ENCODE measurements at regions not wholly inside any gene's neighbourhood (a gene's known extent, or its start where the extent isn't known, plus 50 kb on each side); places are given as distances from the start of the nearest gene placed in this dataset.
"Not testable (repeated sequence)": the region's sequence is repeated elsewhere in the genome, so short reads cannot be mapped to it uniquely, and the experiment has no call there.

GRCh38 chr13:59374691-59375090 is 789.0 kb downstream of the DIAPH3 start:
- Histone ChIP-seq H2AFZ (ENCODE audit: low read depth, low read length) (no peak overlapping the region), H3K4me3 (ENCODE audit: low read length) (no peak overlapping the region), H3K27me3 (ENCODE audit: insufficient read depth, low read length) (no peaks in the 10 kb centered on the region), H3K4me1 (ENCODE audit: insufficient read depth, low read length) (no peaks in the 10 kb centered on the region), H3K36me3 (ENCODE audit: insufficient read depth, low read length) (no peaks in the 10 kb centered on the region), H3K9me3 (ENCODE audit: low read length) (peaks cover 3% of the 10 kb centered on the region)

DNA sequence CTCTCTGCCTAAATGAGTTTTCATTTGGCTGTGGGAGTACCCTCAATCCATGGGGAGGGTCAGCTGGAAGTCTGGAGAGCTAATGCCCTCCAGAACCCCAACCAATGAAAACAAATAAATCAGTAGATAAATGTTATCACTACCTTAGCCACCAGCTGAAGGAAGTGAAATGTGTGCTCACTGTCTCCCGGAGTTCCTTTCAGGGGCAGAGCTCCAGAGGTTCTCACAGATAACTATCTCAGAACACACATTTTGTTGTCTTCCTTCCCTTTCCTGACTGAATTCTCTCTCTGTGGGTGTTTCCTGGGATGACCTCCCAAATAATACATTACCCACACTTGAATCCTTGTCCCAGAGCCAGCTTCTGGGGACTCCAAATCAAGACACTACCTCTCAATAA is 779.6 kb downstream of the DIAPH3 start:
- Histone ChIP-seq H3K9me3 (ENCODE audit: low read length) (no peaks in the 10 kb centered on the region), H2AFZ (ENCODE audit: low read depth, low read length) (no peak overlapping the region), H3K36me3 (ENCODE audit: insufficient read depth, low read length) (no peaks in the 10 kb centered on the region), H3K4me1 (ENCODE audit: insufficient read depth, low read length) (no peaks in the 10 kb centered on the region), H3K27me3 (ENCODE audit: insufficient read depth, low read length) (no peaks in the 10 kb centered on the region), H3K4me3 (ENCODE audit: low read length) (no peak overlapping the region)

DNA sequence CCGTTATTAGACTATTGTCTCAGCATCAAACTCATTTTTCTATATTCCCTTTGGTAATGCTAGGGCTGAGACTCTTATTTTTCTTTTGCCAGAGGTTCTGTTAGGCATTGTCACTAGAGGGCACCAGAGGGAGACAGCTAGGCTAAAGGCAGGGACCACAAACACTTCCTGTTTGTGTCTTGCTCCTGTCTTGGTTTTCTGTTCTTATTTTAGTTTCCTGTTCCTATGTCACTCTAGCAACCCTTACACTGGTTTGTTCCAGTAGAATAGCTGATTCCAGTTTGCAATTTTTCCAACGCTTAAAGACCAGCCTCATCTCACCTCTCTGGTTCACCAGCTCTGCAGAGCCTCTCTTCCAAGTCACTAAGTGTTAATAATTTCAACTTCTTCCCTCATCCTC is 772.0 kb downstream of the DIAPH3 start:
- Histone ChIP-seq H3K9me3 (ENCODE audit: low read length) (no peaks in the 10 kb centered on the region), H2AFZ (ENCODE audit: low read depth, low read length) (peak overlapping the region; percentile 51), H3K4me1 (ENCODE audit: insufficient read depth, low read length) (no peaks in the 10 kb centered on the region), H3K36me3 (ENCODE audit: insufficient read depth, low read length) (no peaks in the 10 kb centered on the region), H3K4me3 (ENCODE audit: low read length) (no peak overlapping the region), H3K27me3 (ENCODE audit: insufficient read depth, low read length) (no peaks in the 10 kb centered on the region)

DNA sequence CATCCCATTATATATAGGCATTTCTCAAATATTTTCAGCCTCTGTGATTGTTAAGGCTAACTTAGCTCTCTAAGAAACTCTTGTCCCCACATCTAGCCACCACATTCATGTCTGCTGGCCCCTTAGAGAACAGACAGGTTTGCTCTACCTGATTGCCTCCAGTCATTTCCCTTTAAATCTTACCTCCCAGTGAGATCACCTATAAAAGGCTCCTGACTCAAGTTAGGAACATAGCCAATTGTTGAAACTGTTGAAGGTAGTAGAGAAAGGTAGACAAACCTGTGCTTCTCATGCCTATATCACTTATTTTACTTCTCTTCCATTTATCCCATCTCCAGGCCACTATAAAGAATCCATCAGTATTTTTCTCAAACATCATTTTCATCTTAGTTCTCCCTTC is 771.4 kb downstream of the DIAPH3 start:
- Histone ChIP-seq H3K4me3 (ENCODE audit: low read length) (no peak overlapping the region), H3K4me1 (ENCODE audit: insufficient read depth, low read length) (no peaks in the 10 kb centered on the region), H3K36me3 (ENCODE audit: insufficient read depth, low read length) (no peaks in the 10 kb centered on the region), H3K27me3 (ENCODE audit: insufficient read depth, low read length) (no peaks in the 10 kb centered on the region), H3K9me3 (ENCODE audit: low read length) (no peaks in the 10 kb centered on the region), H2AFZ (ENCODE audit: low read depth, low read length) (no peak overlapping the region)

GRCh38 chr13:59394496-59394895 is 769.2 kb downstream of the DIAPH3 start:
- Histone ChIP-seq H2AFZ (ENCODE audit: low read depth, low read length) (no peak overlapping the region), H3K27me3 (ENCODE audit: insufficient read depth, low read length) (no peaks in the 10 kb centered on the region), H3K9me3 (ENCODE audit: low read length) (no peaks in the 10 kb centered on the region), H3K4me3 (ENCODE audit: low read length) (no peak overlapping the region), H3K4me1 (ENCODE audit: insufficient read depth, low read length) (no peaks in the 10 kb centered on the region), H3K36me3 (ENCODE audit: insufficient read depth, low read length) (no peaks in the 10 kb centered on the region)

DNA sequence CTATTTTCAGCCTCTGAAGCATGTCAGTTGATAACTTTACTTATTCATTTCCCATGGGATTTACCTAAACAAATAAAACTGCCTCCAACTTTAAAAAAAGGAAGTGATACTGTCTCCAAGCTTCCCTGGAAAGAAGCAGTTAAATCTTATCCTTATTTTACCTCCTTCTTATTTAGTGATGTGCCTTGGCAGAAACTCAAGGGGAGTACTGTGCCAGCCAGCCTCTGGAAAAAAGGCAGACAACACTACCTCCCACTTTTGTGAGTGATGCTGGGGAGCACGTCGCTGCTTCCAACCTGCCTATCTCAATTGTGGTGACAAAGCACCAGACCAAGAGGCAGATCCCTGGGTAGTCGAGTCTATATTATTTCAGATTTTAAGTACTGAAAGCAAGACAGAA is 765.6 kb downstream of the DIAPH3 start:
- Histone ChIP-seq H3K27me3 (ENCODE audit: insufficient read depth, low read length) (no peaks in the 10 kb centered on the region), H3K36me3 (ENCODE audit: insufficient read depth, low read length) (no peaks in the 10 kb centered on the region), H2AFZ (ENCODE audit: low read depth, low read length) (no peak overlapping the region), H3K4me1 (ENCODE audit: insufficient read depth, low read length) (no peaks in the 10 kb centered on the region), H3K4me3 (ENCODE audit: low read length) (no peak overlapping the region), H3K9me3 (ENCODE audit: low read length) (no peaks in the 10 kb centered on the region)

DNA sequence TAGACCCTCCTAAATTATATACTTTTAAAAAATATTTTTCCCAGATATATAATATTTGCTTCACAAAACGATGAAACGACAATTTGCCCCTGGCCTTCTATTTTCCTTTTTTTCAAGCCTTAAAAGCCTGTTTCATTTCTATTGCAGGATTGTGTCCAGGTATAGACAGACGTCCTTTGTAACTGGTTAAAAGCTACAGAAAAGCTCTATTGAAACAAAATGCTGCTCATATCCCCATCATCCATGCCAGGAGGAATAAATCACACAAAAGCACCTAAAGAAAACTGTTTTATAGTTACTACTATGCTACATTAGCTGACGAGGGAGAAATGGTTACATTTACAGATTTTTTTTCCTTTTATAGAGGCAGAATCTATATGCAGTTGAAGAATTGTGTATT is 765.1 kb downstream of the DIAPH3 start:
- no peaks in the 10 kb centered on the region for H3K36me3 ChIP-seq (ENCODE audit: insufficient read depth, low read length)
- H2AFZ ChIP-seq (ENCODE audit: low read depth, low read length) = no peak overlapping the region
- no peak overlapping the region for H3K4me3 ChIP-seq (ENCODE audit: low read length)
- H3K9me3 ChIP-seq (ENCODE audit: low read length) = no peaks in the 10 kb centered on the region
- H3K4me1 ChIP-seq (ENCODE audit: insufficient read depth, low read length) = no peaks in the 10 kb centered on the region
- H3K27me3 ChIP-seq (ENCODE audit: insufficient read depth, low read length) = no peaks in the 10 kb centered on the region

GRCh38 chr13:59399513-59399912 is 764.2 kb downstream of the DIAPH3 start:
- H3K27me3 ChIP-seq (ENCODE audit: insufficient read depth, low read length) = no peaks in the 10 kb centered on the region
- no peaks in the 10 kb centered on the region for H3K36me3 ChIP-seq (ENCODE audit: insufficient read depth, low read length)
- no peak overlapping the region for H3K4me3 ChIP-seq (ENCODE audit: low read length)
- no peaks in the 10 kb centered on the region for H3K9me3 ChIP-seq (ENCODE audit: low read length)
- no peak overlapping the region for H2AFZ ChIP-seq (ENCODE audit: low read depth, low read length)
- H3K4me1 ChIP-seq (ENCODE audit: insufficient read depth, low read length) = no peaks in the 10 kb centered on the region

- Histone ChIP-seq H2AFZ (ENCODE audit: low read depth, low read length) (no peak overlapping the region), H3K9me3 (ENCODE audit: low read length) (no peaks in the 10 kb centered on the region), H3K27me3 (ENCODE audit: insufficient read depth, low read length) (no peaks in the 10 kb centered on the region), H3K4me3 (ENCODE audit: low read length) (no peak overlapping the region), H3K36me3 (ENCODE audit: insufficient read depth, low read length) (no peaks in the 10 kb centered on the region), H3K4me1 (ENCODE audit: insufficient read depth, low read length) (peaks cover 3% of the 10 kb centered on the region)
These were observed 759.4 kb downstream of the DIAPH3 start for GRCh38 chr13:59404331-59404730.

- not testable (repeated sequence) for H3K27me3 ChIP-seq (ENCODE audit: insufficient read depth, low read length); H2AFZ ChIP-seq (ENCODE audit: low read depth, low read length); H3K36me3 ChIP-seq (ENCODE audit: insufficient read depth, low read length); H3K9me3 ChIP-seq (ENCODE audit: low read length); H3K4me3 ChIP-seq (ENCODE audit: low read length)
- H3K4me1 ChIP-seq (ENCODE audit: insufficient read depth, low read length) = peaks cover 11% of the 10 kb centered on the region
These were observed 756.5 kb downstream of the DIAPH3 start for GRCh38 chr13:59407251-59407650.

GRCh38 chr13:59408738-59409137 is 755.0 kb downstream of the DIAPH3 start:
- Histone ChIP-seq H3K9me3 (ENCODE audit: low read length) (no peaks in the 10 kb centered on the region), H3K4me3 (ENCODE audit: low read length) (no peak overlapping the region), H3K4me1 (ENCODE audit: insufficient read depth, low read length) (peaks cover 11% of the 10 kb centered on the region), H3K36me3 (ENCODE audit: insufficient read depth, low read length) (no peaks in the 10 kb centered on the region), H3K27me3 (ENCODE audit: insufficient read depth, low read length) (no peaks in the 10 kb centered on the region), H2AFZ (ENCODE audit: low read depth, low read length) (no peak overlapping the region)

DNA sequence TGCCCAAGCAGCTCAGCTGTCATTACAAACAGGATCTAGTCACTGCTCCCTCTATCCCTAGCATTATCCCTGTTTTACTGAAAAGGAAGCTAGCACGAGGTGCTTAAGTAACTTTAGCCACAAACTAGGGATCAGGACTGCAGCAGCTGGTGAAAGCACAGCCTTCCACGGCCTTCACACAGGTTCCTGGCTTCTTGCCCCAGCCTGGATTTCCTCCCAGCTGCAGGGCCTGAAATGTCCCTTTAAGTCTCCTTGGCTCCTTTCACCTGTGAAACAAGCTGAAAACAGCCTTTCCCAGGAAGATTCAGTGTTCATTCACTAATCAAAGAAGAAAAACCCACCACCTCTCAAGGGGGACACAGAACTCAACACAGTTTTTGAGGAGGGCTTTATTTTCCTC is 754.5 kb downstream of the DIAPH3 start:
- Histone ChIP-seq H3K4me1 (ENCODE audit: insufficient read depth, low read length) (peaks cover 11% of the 10 kb centered on the region), H3K4me3 (ENCODE audit: low read length) (no peak overlapping the region), H2AFZ (ENCODE audit: low read depth, low read length) (peak overlapping the region; percentile 4)

GRCh38 chr13:59409634-59410200 is 754.0 kb downstream of the DIAPH3 start:
- Histone ChIP-seq H3K36me3 (ENCODE audit: insufficient read depth, low read length) (no peaks in the 10 kb centered on the region), H2AFZ (ENCODE audit: low read depth, low read length) (peak overlapping the region; percentile 4)

More for the DNA sequence above, 754.5 kb downstream of the DIAPH3 start:
- Histone ChIP-seq H3K36me3 (ENCODE audit: insufficient read depth, low read length) (no peaks in the 10 kb centered on the region), H3K9me3 (ENCODE audit: low read length) (no peaks in the 10 kb centered on the region), H3K27me3 (ENCODE audit: insufficient read depth, low read length) (no peaks in the 10 kb centered on the region)

GRCh38 chr13:59413126-59413525 is 750.6 kb downstream of the DIAPH3 start:
- peaks cover 15% of the 10 kb centered on the region for H3K4me1 ChIP-seq (ENCODE audit: insufficient read depth, low read length)
- no peak overlapping the region for H2AFZ ChIP-seq (ENCODE audit: low read depth, low read length)
- no peaks in the 10 kb centered on the region for H3K9me3 ChIP-seq (ENCODE audit: low read length)
- no peak overlapping the region for H3K4me3 ChIP-seq (ENCODE audit: low read length)
- no peaks in the 10 kb centered on the region for H3K27me3 ChIP-seq (ENCODE audit: insufficient read depth, low read length)
- no peaks in the 10 kb centered on the region for H3K36me3 ChIP-seq (ENCODE audit: insufficient read depth, low read length)

More at GRCh38 chr13:59409634-59410200, 754.0 kb downstream of the DIAPH3 start:
- no peak overlapping the region for H3K4me3 ChIP-seq (ENCODE audit: low read length)
- H3K27me3 ChIP-seq (ENCODE audit: insufficient read depth, low read length) = no peaks in the 10 kb centered on the region
- H3K4me1 ChIP-seq (ENCODE audit: insufficient read depth, low read length) = peaks cover 11% of the 10 kb centered on the region
- no peaks in the 10 kb centered on the region for H3K9me3 ChIP-seq (ENCODE audit: low read length)
